D721Med (cell line): ENCODE measurements at regions not wholly inside any gene's neighbourhood (a gene's known extent, or its start where the extent isn't known, plus 50 kb on each side); places are given as distances from the start of the nearest gene placed in this dataset.

Source experiments
- DNase-seq: peaks from one replicate; pipeline ENCODE4 v3.0.0; 2011; ENCODE audit warnings: low spot score; ENCODE audit not compliant: insufficient read length
- FAIRE-seq: peaks from 2 replicates; lab custom pipeline; 2011; peaks lifted over from hg19 to GRCh38; lab: Jason Lieb, UNC
- TF ChIP-seq, protein P1 (sequence below): IDR thresholded peaks from 2 replicates; pipeline ENCODE4 v1.5.1; 2012; ENCODE audit warnings: mild to moderate bottlenecking, control low read depth; ENCODE audit not compliant: insufficient read depth; ENCODE audit errors: missing control alignments

DNA sequence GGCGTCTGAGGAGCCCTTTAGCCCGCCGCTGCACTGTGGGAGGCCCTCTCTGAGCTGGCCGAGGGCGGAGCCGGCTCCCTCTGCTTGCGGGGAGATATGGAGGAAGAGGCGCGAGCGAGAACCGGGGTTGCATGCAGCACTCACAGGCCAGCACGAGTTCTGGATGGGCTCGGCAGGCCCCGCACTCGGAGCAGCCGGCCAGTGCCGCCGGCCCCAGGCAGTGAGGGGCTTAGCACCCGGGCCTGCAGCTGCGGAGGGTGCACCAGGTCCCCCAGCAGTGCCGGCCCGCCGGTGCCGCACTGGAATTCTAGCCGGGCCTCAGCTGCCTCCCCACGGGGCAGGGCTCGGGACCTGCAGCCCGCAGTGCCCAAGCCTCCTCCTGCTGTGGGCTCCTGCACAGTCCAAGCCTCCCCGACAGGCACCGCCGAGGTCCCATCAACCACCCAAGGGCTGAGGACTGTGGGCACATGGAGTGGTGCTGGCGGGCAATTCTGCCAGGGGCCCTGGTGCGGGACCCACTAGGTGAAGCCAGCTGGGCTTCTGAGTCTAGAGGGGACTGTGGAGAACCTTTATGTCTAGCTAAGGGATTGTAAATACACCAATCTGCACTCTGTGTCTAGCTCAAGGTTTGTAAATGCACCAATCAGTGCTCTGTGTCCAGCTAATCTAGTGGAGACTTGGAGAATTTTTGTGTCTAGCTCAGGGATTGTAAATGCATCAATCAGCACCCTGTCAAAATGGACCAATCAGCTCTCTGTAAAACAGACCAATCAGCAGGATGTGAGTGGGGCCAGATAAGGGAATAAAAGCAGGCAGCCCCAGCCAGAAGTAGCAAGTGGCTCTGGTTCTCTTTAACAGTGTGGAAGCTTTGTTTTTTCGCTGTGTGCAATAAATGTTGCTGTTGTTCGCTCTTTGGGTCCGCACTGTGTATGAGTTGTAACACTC, 329.7 kb upstream of the JARID2 start:
- no peak for FAIRE-seq

DNA sequence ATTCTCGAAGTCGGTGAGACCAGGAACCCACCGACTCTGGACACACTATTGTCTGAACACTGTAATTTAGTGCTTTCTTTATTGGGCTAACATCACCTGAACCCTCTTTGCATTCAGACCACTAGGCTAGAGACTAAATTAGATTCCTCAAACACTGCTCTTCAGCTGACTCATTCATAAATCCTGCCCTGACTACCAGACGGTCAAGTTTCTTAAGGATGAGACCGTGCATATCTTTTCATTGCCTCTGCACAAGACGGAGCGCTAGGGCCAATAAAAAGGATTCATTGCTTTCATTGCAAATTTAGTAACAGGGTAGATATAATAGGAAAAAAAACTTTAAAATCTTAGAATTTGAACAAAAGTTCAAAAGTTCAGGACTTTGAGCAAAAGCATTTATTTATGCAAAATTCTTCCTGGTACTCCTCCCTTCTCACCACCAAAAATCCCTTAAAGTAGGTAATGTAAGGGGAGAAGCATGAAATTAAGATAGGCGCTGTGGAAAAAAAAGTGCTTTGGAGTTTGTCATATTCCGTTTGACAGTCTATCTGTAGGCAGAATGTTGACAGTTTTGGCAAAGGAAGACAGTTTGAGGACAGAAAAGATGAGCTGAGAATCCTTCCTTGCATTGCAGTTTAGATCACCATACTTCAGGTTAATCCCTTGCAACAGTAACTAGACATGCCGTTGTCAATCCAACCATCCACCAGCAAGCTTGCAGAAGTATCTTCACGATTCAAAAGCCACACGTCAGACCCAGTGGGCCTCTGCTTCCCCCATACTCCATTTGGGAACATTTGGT, 328.6 kb upstream of the JARID2 start:
- DNase-seq, result no peak
- FAIRE-seq, result no peak
- TF ChIP-seq, protein P1, sequence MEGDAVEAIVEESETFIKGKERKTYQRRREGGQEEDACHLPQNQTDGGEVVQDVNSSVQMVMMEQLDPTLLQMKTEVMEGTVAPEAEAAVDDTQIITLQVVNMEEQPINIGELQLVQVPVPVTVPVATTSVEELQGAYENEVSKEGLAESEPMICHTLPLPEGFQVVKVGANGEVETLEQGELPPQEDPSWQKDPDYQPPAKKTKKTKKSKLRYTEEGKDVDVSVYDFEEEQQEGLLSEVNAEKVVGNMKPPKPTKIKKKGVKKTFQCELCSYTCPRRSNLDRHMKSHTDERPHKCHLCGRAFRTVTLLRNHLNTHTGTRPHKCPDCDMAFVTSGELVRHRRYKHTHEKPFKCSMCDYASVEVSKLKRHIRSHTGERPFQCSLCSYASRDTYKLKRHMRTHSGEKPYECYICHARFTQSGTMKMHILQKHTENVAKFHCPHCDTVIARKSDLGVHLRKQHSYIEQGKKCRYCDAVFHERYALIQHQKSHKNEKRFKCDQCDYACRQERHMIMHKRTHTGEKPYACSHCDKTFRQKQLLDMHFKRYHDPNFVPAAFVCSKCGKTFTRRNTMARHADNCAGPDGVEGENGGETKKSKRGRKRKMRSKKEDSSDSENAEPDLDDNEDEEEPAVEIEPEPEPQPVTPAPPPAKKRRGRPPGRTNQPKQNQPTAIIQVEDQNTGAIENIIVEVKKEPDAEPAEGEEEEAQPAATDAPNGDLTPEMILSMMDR, result no peak

More for the DNA sequence above, 329.7 kb upstream of the JARID2 start:
- TF ChIP-seq, protein P1, result no peak
- no peak for DNase-seq

DNA sequence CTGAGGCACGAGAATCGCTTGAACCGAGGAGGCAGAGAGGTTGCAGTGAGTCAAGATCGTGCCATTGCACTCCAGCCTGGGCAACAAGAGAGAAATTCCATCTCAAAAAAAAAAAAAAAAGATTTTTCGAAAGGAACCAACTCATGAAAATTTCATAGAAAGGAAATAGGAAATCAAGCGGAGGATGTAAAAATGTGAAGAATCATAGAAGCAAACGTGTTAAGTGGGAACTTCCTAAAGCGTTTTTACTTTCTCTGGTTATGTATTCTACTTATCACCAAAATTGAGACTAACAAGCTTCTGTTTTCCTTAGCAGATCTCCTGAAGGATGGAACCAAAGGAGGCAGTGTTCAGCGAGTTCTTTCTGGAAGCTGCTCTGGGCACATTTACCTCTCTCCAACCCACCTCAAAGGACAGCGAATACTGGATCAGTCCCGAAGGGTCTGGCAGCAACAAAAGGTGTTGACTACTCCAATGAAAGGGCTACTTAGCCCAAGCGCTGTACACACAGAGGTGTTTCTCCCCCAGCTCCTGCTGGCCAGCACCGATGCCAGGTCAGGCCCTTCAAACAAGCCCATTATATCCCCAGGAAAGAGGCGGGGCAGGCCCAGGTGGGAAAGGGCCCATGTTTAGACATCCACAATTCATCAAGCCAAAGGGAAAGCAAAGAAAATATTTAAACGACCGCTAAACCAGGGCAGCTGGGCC, 327.5 kb upstream of the JARID2 start:
- no peak for DNase-seq
- TF ChIP-seq, protein P1, result no peak
- no peak for FAIRE-seq

DNA sequence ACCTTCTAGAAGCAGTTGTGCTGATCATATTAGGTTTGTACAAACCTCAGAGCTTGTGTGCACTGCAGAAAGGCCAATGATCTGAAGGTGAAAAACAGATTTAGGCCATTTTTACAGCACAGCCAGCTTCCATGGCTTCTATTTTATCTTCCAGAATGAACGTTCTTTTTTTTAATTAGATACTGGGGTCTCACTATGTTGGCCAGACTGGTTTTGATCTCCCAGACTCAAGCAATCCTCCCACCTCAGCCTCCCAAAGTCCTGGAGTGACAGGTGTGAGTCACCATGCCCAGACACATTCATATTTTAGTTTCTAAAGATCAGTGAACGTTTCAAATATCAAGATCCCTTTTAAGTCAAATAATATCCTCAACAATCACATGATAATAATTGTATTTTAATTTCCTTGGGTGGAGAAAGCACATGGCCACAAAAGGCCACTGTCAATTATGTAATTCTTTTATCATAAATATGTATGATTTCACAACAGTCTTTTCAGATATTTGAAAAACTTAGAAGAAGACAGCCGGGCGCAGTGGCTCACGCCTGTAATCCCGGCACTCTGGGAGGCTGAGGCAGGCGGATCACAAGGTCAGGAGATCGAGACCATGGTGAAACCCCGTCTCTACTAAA, 326.7 kb upstream of the JARID2 start:
- FAIRE-seq (no peak), DNase-seq (no peak)
- TF ChIP-seq, protein P1, result no peak

DNA sequence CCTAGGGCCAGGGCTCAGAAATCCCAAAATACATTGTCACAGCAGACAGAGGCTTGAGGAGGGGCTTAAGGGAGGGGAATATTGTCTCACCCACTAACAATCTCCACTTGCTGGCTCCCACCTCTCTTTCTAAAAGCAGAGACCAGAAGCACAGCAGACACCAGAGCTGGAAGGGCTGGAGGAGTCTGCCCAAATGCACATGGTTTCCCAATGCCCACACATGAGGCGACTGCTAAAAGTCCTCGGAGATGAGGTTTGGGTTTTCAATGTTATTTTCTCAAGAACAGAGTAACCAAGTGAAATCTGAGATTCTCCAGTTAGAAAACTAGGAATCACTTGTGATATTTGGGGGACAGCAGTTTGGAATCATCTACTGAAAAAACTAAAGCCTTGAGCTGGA, 325.6 kb upstream of the JARID2 start:
- DNase-seq, result no peak
- no peak for FAIRE-seq
- TF ChIP-seq, protein P1, result no peak

DNA sequence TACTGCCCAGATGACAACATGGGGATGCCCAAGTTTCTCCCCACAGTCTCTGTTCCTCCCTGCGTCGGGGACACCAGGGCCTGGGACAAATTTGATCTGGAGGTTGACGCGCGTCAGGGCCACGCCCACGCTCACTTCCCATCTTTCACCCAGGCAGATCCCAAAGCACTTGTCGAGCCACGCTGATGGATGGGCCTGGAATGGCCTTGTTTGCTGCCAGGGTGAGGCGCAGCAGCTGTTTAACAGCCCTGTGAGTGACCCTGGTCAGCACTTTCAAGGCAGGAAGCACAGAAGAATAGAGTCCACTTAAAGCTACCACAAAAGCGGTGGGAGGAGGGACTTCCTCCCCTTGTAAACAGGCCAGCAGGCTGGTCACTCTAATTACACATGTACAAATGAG, 324.7 kb upstream of the JARID2 start:
- no peak for FAIRE-seq
- no peak for DNase-seq
- TF ChIP-seq, protein P1, result no peak
